ENCODE measurements at regions not wholly inside any gene's neighbourhood (a gene's known extent, or its start where the extent isn't known, plus 50 kb on each side); places are given as distances from the start of the nearest gene placed in this dataset.

GRCh38 chr22:49509016-49509415, 318.7 kb downstream of the BRD1 start:
- TF ChIP-seq CTCF (IDR thresholded peaks at IDR 0.05) (no peak), EZH2 (IDR thresholded peaks at IDR 0.05; ENCODE audit: borderline replicate concordance, insufficient read depth, low read depth, low read length, poor library complexity, severe bottlenecking) (no peak)
